Mucosa of rectum (tissue), 2 donors: ENCODE measurements at regions not wholly inside any gene's neighbourhood (a gene's known extent, or its start where the extent isn't known, plus 50 kb on each side); places are given as distances from the start of the nearest gene placed in this dataset.

Experiments used
- H3K27ac ChIP-seq, 2 donors: one replicate each; pipeline ENCODE4 v1.7.0; 2013; ENCODE audit warnings: inconsistent platforms in 2 of 2, low read depth in 2 of 2, low read length in 2 of 2
- H3K27me3 ChIP-seq, 2 donors: one replicate each; pipeline ENCODE4 v1.7.0; 2013; ENCODE audit warnings: low read length in 2 of 2; ENCODE audit not compliant: control insufficient read depth in 2 of 2, insufficient read depth in 2 of 2
- H3K36me3 ChIP-seq, 2 donors: one replicate each; pipeline ENCODE4 v1.7.0; 2013; ENCODE audit warnings: low read length in 2 of 2; ENCODE audit not compliant: control insufficient read depth in 2 of 2, insufficient read depth in 2 of 2
- H3K4me1 ChIP-seq, 2 donors: one replicate each; pipeline ENCODE4 v1.7.0; 2013; ENCODE audit warnings: low read length in 2 of 2, mild to moderate bottlenecking in 1 of 2; ENCODE audit not compliant: control insufficient read depth in 2 of 2, insufficient read depth in 2 of 2
- H3K4me3 ChIP-seq, 2 donors: one replicate each; pipeline ENCODE4 v1.7.0; 2013; ENCODE audit warnings: low read length in 2 of 2
- H3K9ac ChIP-seq, 2 donors: one replicate each; pipeline ENCODE4 v1.7.0; 2013; ENCODE audit warnings: low read length in 2 of 2, low read depth in 1 of 2, mild to moderate bottlenecking in 1 of 2
- H3K9me3 ChIP-seq, 2 donors: one replicate each; pipeline ENCODE4 v1.7.0; 2013; ENCODE audit warnings: low read length in 2 of 2; ENCODE audit not compliant: control insufficient read depth in 2 of 2
- donor health status: healthy.
- donor health status: Normal muscosa, but diverticular disease.

GRCh38 chr1:82921759-82922158, 1077.2 kb downstream of the TTLL7 start:
- Histone ChIP-seq H3K27ac (no peak overlapping the region), H3K9me3 (no peaks in the 10 kb centered on the region), H3K27me3 (no peaks in the 10 kb centered on the region), H3K4me1 (no peaks in the 10 kb centered on the region), H3K36me3 (no peaks in the 10 kb centered on the region), H3K4me3 (no peak overlapping the region), H3K9ac (no peak overlapping the region)

- H3K27ac ChIP-seq = no peak overlapping the region
- H3K9ac ChIP-seq = no peak overlapping the region
- H3K27me3 ChIP-seq = no peaks in the 10 kb centered on the region
- H3K9me3 ChIP-seq = no peaks in the 10 kb centered on the region
- H3K4me1 ChIP-seq = no peaks in the 10 kb centered on the region
- H3K36me3 ChIP-seq = no peaks in the 10 kb centered on the region
- no peak overlapping the region for H3K4me3 ChIP-seq
Measured at GRCh38 chr1:82920418-82921248, 1078.3 kb downstream of the TTLL7 start.

- H3K4me3 ChIP-seq = no peak overlapping the region
- H3K9ac ChIP-seq = no peak overlapping the region
- no peaks in the 10 kb centered on the region for H3K9me3 ChIP-seq
- H3K36me3 ChIP-seq = no peaks in the 10 kb centered on the region
- H3K27ac ChIP-seq = no peak overlapping the region
- no peaks in the 10 kb centered on the region for H3K4me1 ChIP-seq
- H3K27me3 ChIP-seq = no peaks in the 10 kb centered on the region
Measured at GRCh38 chr1:82919837-82920236, 1079.1 kb downstream of the TTLL7 start.

- H3K4me1 ChIP-seq = no peaks in the 10 kb centered on the region
- no peak overlapping the region for H3K4me3 ChIP-seq
- no peak overlapping the region for H3K27ac ChIP-seq
Measured at GRCh38 chr1:82907313-82907712, 1091.6 kb downstream of the TTLL7 start.

GRCh38 chr1:82903626-82904025, 1095.3 kb downstream of the TTLL7 start:
- H3K9ac ChIP-seq = no peak overlapping the region
- no peak overlapping the region for H3K4me3 ChIP-seq
- H3K36me3 ChIP-seq = no peaks in the 10 kb centered on the region
- H3K27ac ChIP-seq = no peak overlapping the region
- H3K27me3 ChIP-seq = no peaks in the 10 kb centered on the region
- no peaks in the 10 kb centered on the region for H3K4me1 ChIP-seq
- no peaks in the 10 kb centered on the region for H3K9me3 ChIP-seq

More at GRCh38 chr1:82907313-82907712, 1091.6 kb downstream of the TTLL7 start:
- H3K9me3 ChIP-seq = no peaks in the 10 kb centered on the region
- H3K9ac ChIP-seq = no peak overlapping the region
- no peaks in the 10 kb centered on the region for H3K36me3 ChIP-seq
- no peaks in the 10 kb centered on the region for H3K27me3 ChIP-seq

- Histone ChIP-seq H3K36me3 (no peaks in the 10 kb centered on the region), H3K27me3 (no peaks in the 10 kb centered on the region), H3K4me1 (no peaks in the 10 kb centered on the region), H3K27ac (no peak overlapping the region), H3K9ac (no peak overlapping the region), H3K9me3 (no peaks in the 10 kb centered on the region), H3K4me3 (no peak overlapping the region)
Measured at GRCh38 chr1:82901561-82901960, 1097.4 kb downstream of the TTLL7 start.

GRCh38 chr1:82901118-82901517, 1097.8 kb downstream of the TTLL7 start:
- no peaks in the 10 kb centered on the region for H3K4me1 ChIP-seq
- H3K4me3 ChIP-seq = no peak overlapping the region
- no peak overlapping the region for H3K27ac ChIP-seq

GRCh38 chr1:82899017-82899416, 1098.3 kb downstream of the ADGRL2 start:
- H3K27ac ChIP-seq = no peak overlapping the region
- no peaks in the 10 kb centered on the region for H3K36me3 ChIP-seq
- no peaks in the 10 kb centered on the region for H3K9me3 ChIP-seq
- H3K9ac ChIP-seq = no peak overlapping the region
- no peaks in the 10 kb centered on the region for H3K4me1 ChIP-seq
- no peaks in the 10 kb centered on the region for H3K27me3 ChIP-seq
- no peak overlapping the region for H3K4me3 ChIP-seq

More at GRCh38 chr1:82901118-82901517, 1097.8 kb downstream of the TTLL7 start:
- H3K9ac ChIP-seq = no peak overlapping the region
- H3K36me3 ChIP-seq = no peaks in the 10 kb centered on the region
- H3K9me3 ChIP-seq = no peaks in the 10 kb centered on the region
- H3K27me3 ChIP-seq = no peaks in the 10 kb centered on the region

GRCh38 chr1:82897549-82897948, 1096.8 kb downstream of the ADGRL2 start:
- no peaks in the 10 kb centered on the region for H3K27me3 ChIP-seq
- no peaks in the 10 kb centered on the region for H3K36me3 ChIP-seq
- no peaks in the 10 kb centered on the region for H3K4me1 ChIP-seq
- H3K9ac ChIP-seq = no peak overlapping the region
- no peak overlapping the region for H3K4me3 ChIP-seq
- no peaks in the 10 kb centered on the region for H3K9me3 ChIP-seq
- H3K27ac ChIP-seq = no peak overlapping the region

- no peak overlapping the region for H3K9ac ChIP-seq
- H3K9me3 ChIP-seq = no peaks in the 10 kb centered on the region
- no peaks in the 10 kb centered on the region for H3K36me3 ChIP-seq
- H3K27ac ChIP-seq = no peak overlapping the region
- no peaks in the 10 kb centered on the region for H3K4me1 ChIP-seq
- no peaks in the 10 kb centered on the region for H3K27me3 ChIP-seq
- no peak overlapping the region for H3K4me3 ChIP-seq
Measured at GRCh38 chr1:82896036-82896435, 1095.3 kb downstream of the ADGRL2 start.
